ENCODE measurements at regions not wholly inside any gene's neighbourhood (a gene's known extent, or its start where the extent isn't known, plus 50 kb on each side); places are given as distances from the start of the nearest gene placed in this dataset.

- DNase-seq (ENCODE audit: low spot score), result no peak
- intact Hi-C loops (cut with DNase I), result no loop called here
Observed at GRCh38 chr2:204428675-204429074, 116.6 kb upstream of the PARD3B start.

DNA sequence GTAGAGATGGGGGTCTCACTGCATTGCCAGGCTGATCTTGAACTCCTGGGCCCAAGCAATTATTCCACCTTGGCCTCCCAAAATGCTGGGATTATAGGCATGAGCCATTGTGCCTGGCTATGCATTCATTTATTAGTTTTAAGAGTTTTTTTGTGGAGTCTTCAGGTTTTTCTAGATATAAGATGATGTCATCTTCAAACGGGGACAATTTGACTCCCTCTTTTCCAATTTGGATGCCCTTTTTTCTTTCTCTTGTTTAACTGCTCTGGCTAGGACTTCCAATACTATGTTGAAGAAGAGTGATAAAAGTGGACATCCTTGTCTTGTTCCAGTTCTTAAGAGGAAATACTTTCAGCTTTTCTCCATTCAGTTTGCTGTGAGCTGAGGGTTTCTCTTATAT is 113.7 kb upstream of the PARD3B start:
- intact Hi-C loops (cut with DNase I), result no loop called here
- DNase-seq (ENCODE audit: low spot score), result no peak

DNA sequence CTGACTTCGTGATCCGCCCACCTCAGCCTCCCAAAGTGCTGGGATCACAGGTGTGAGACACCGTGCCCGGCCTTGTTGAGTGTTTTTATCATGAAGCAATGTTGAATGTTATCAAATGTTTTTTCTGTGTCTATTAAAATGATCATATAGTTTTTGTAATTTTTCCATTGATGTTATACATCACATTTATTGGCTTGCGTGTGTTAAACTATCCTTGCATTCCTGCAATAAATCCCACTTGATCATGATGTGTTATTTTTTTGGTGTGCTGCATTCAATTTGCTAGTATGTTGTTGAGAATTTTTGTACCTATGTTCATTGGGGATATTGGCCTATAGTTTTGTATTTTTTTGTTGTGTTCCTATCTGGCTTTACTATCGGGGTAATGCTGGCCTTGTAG is 113.1 kb upstream of the PARD3B start:
- intact Hi-C loops (cut with DNase I), result no loop called here
- DNase-seq (ENCODE audit: low spot score), result no peak

- no peak for DNase-seq (ENCODE audit: low spot score)
- intact Hi-C loops (cut with DNase I), result no loop called here
Observed at GRCh38 chr2:204434660-204435462, 110.4 kb upstream of the PARD3B start.

DNA sequence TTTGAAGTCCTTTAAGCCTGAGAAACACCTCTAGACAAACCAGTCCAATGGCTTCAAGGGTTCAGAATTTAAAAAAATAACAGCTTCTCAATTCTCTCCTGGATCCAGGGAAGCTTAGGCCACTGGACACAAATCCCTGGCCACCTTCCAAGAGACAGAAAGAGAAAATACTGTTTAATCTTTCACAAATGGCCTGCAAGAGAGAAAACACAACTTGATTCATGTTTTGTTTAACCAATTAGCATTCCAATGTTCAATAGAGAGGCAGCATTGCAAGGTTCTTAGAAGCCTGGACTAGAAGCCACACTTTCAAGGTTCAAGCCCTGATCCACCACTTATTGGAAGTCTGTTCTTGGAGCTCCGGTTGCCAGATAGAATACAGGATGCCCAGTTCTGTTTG is 109.0 kb upstream of the PARD3B start:
- DNase-seq (ENCODE audit: low spot score), result no peak
- intact Hi-C loops (cut with DNase I), result no loop called here

GRCh38 chr2:204437408-204437807 is 107.9 kb upstream of the PARD3B start:
- intact Hi-C loops (cut with DNase I), result no loop called here

DNA sequence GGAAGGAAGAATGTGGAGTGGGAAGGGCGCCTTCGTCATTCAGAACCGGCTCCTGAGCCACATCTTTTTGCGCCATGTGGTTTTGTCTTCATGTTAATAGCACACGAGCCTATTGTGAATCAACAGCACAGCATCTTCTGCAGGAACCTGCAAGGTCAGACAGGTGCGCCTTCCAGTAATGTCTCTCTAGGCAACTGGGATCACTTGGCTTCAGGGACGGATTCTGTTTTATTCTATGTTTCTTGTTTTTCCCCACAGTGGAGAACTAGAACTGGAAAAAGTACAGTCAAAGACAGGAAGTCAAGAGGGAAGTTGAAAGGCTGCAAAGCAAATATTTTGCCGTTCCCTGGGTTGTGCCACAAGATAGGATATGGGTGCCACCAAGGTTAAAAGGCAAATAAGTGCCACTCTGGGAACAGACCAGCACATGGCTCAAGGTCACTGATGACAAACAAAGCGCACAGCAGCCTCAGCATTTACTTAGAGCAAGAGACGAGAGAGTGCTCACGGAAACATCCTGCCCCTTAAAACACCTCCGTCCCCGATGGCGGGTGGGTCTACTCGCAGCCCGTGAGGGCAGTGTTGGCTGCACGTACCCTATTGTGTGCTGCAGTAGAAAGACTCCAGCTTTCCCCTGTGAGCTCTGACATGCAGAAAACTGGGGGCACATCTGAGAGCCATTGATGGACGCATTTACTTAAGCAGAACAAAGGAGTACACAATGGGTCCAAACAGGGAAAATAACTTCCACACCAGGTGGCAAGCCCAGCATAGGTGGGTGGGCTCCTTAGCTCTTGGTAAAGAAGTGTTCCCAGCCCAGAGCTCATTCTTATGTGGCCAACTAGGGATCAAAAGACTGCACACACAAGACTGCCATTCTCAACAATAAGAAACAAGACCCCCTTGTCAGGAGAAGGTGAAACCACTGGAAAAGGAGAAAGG is 107.2 kb upstream of the PARD3B start:
- intact Hi-C loops (cut with DNase I), result no loop called here
- DNase-seq (ENCODE audit: low spot score), result no peak

More at GRCh38 chr2:204437408-204437807, 107.9 kb upstream of the PARD3B start:
- DNase-seq (ENCODE audit: low spot score), result no peak

DNA sequence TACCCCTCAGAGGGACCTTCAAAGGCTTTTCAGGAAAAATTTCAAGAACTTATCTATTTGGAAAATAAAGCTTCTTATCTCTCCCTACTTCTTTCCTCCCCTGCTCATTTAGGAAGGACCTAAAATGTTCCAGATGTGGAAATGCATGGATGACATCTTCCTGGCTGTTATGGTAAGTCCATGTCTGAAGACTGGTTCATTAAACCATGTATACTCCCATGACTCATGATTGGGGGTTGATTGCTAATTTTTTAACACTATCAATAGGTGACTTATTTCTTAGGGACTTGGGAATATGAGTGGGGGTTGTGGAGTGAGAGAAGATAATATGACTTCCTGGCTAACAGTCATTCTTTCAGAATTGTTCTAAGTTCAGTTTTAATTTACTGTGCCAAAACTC is 104.0 kb upstream of the PARD3B start:
- intact Hi-C loops (cut with DNase I), result no loop called here
- DNase-seq (ENCODE audit: low spot score), result no peak

- intact Hi-C loops (cut with DNase I), result no loop called here
- DNase-seq (ENCODE audit: low spot score), result no peak
Observed at GRCh38 chr2:204445149-204445548, 100.1 kb upstream of the PARD3B start.

DNA sequence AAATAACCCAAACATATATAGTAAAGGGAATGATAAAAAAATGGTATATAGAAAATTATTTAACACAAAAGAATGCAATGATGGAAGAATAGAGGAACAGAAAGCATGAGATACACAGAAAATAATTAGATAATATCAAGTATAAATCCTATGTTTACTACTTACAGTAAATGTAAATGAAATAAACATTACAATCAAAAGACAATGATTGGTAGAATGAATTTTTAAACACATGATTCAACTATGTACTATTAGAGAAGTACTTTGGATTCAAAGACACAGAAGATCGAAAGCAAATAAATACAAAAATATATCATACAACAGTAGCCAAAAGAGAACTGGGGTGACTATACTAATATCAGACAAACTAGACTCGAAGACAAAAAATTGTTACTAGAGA is 97.6 kb upstream of the PARD3B start:
- DNase-seq (ENCODE audit: low spot score), result no peak
- intact Hi-C loops (cut with DNase I), result no loop called here

GRCh38 chr2:204449977-204450376 is 95.3 kb upstream of the PARD3B start:
- no peak for DNase-seq (ENCODE audit: low spot score)
- intact Hi-C loops (cut with DNase I), result no loop called here

GRCh38 chr2:204451766-204452165 is 93.5 kb upstream of the PARD3B start:
- intact Hi-C loops (cut with DNase I), result no loop called here
- DNase-seq (ENCODE audit: low spot score), result no peak

DNA sequence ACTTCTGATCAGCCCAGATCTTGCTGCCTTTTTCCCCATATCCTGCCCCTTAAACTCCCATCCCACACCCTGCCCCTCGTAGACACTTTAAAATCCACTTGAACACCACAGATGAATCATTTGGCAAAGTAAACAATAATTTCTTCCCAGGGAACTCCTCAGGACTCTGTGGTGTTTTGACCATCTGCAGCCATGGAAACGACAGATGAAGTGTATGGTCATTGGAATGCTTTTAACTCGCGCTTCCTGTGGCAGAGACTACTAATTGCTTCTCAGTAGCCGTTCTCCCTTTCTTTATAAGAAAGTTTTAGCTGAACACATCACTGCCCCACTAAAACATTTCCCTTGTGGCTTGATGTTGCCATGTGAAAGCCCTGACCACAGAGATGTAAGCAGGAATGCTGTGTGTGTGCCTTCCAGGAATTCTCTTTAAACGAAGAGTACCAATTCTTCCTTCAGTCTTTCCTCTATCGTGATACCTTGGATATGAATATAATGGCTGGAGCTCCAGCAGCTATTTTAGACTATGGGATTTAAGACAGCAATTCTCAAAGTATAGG is 92.7 kb upstream of the PARD3B start:
- intact Hi-C loops (cut with DNase I), result no loop called here
- no peak for DNase-seq (ENCODE audit: low spot score)

- peak; percentile 82 for DNase-seq (ENCODE audit: low spot score)
- intact Hi-C loops (cut with DNase I), result no loop called here
Observed at GRCh38 chr2:204453730-204454167, 91.5 kb upstream of the PARD3B start.

GRCh38 chr2:204454672-204455380 is 90.4 kb upstream of the PARD3B start:
- DNase-seq (ENCODE audit: low spot score), result no peak
- intact Hi-C loops (cut with DNase I), result no loop called here

GRCh38 chr2:204468746-204469429 is 76.4 kb upstream of the PARD3B start:
- intact Hi-C loops (cut with DNase I), result no loop called here
- no peak for DNase-seq (ENCODE audit: low spot score)

- intact Hi-C loops (cut with DNase I), result no loop called here
- no peak for DNase-seq (ENCODE audit: low spot score)
Observed at GRCh38 chr2:204470178-204470620, 75.1 kb upstream of the PARD3B start.

GRCh38 chr2:204470621-204471196 is 74.6 kb upstream of the PARD3B start:
- DNase-seq (ENCODE audit: low spot score), result no peak
- intact Hi-C loops (cut with DNase I), result no loop called here

DNA sequence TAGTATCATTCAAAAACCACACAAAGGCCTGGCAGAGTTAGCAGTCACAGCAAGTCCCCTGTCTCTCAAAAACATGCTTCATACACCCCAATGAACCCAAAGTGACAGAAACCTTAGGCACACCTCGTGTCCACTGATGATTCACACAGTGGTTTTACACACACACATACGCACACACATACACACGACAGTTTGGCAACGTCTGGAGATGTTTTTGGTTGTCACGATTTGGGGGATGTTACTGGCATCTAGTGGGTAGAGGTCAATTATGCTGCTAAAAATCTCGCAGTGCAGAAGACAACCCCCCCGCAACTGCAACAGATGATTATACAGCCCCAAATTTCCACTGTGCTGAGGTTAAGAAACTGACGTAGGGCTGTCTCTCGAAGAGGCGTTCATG is 72.9 kb upstream of the PARD3B start:
- DNase-seq (ENCODE audit: low spot score), result no peak
- intact Hi-C loops (cut with DNase I), result no loop called here
